DND-41 (cell line): ENCODE measurements at regions not wholly inside any gene's neighbourhood (a gene's known extent, or its start where the extent isn't known, plus 50 kb on each side); places are given as distances from the start of the nearest gene placed in this dataset.

Source experiments
- ATAC-seq: fragments of 200-7000 bp; cut with Tn5 transposase; 3 replicates; pipeline ENCODE4 v1.9.1; 2021; ENCODE audit warnings: low read depth; ENCODE audit not compliant: insufficient read depth
- DNase-seq: peaks from one replicate; pipeline ENCODE4 v3.0.0-alpha.2; 2020
- H2AFZ ChIP-seq: 2 replicates; pipeline ENCODE4 v1.6.0; 2012; ENCODE audit warnings: low read depth, low read length
- H3K27ac ChIP-seq: 2 replicates; pipeline ENCODE4 v1.5.1; 2012; ENCODE audit warnings: low read length, inconsistent platforms
- H3K27me3 ChIP-seq: fragments of 200-600 bp; sonication (generic); 2 replicates; pipeline ENCODE4 v1.6.0; 2012; ENCODE audit warnings: low read length, mild to moderate bottlenecking, inconsistent platforms; ENCODE audit not compliant: insufficient read depth, poor library complexity
- H3K36me3 ChIP-seq: 2 replicates; pipeline ENCODE4 v1.5.1; 2012; ENCODE audit warnings: low read length, inconsistent platforms; ENCODE audit not compliant: insufficient read depth
- H3K4me1 ChIP-seq: 2 replicates; pipeline ENCODE4 v1.5.1; 2012; ENCODE audit warnings: mild to moderate bottlenecking, low read length; ENCODE audit not compliant: insufficient read depth
- H3K4me2 ChIP-seq: 2 replicates; pipeline ENCODE4 v1.6.0; 2012; ENCODE audit warnings: mild to moderate bottlenecking, moderate library complexity, low read length, inconsistent platforms; ENCODE audit not compliant: insufficient read depth
- H3K4me3 ChIP-seq, 2 experiments: fragments of 200-600 bp in 1 of 2; shearing (Covaris generic) in 1 of 2; 2 replicates each; pipeline ENCODE4 v1.5.1; 2012 to 2016; ENCODE audit warnings: inconsistent platforms in 2 of 2, low read length in 2 of 2, mild to moderate bottlenecking in 2 of 2, low read depth in 1 of 2, moderate library complexity in 1 of 2
- H3K79me2 ChIP-seq: 2 replicates; pipeline ENCODE4 v1.6.0; 2012; ENCODE audit warnings: low read length, inconsistent platforms; ENCODE audit not compliant: insufficient read depth
- H3K9ac ChIP-seq: 2 replicates; pipeline ENCODE4 v1.6.0; 2012; ENCODE audit warnings: low read depth, mild to moderate bottlenecking, inconsistent platforms, low read length, moderate library complexity
- H3K9me3 ChIP-seq: 2 replicates; pipeline ENCODE4 v1.5.1; 2012; ENCODE audit warnings: low read length, moderate library complexity, mild to moderate bottlenecking, inconsistent platforms; ENCODE audit not compliant: insufficient read depth, severe bottlenecking
- H4K20me1 ChIP-seq: 2 replicates; pipeline ENCODE4 v1.6.0; 2012; ENCODE audit warnings: low read length; ENCODE audit not compliant: insufficient read depth
- EZH2 ChIP-seq: IDR thresholded peaks from 3 replicates; pipeline ENCODE4 v1.6.1; 2012; ENCODE audit warnings: borderline replicate concordance, low read depth, mild to moderate bottlenecking, moderate library complexity, low read length, inconsistent platforms; ENCODE audit not compliant: severe bottlenecking
- TF ChIP-seq, protein P1 (sequence below): IDR thresholded peaks from 2 replicates; pipeline ENCODE4 v1.5.1; 2012; ENCODE audit warnings: borderline replicate concordance, low read length, moderate library complexity, mild to moderate bottlenecking; ENCODE audit not compliant: poor library complexity, severe bottlenecking; ENCODE audit errors: extremely low read depth

DNA sequence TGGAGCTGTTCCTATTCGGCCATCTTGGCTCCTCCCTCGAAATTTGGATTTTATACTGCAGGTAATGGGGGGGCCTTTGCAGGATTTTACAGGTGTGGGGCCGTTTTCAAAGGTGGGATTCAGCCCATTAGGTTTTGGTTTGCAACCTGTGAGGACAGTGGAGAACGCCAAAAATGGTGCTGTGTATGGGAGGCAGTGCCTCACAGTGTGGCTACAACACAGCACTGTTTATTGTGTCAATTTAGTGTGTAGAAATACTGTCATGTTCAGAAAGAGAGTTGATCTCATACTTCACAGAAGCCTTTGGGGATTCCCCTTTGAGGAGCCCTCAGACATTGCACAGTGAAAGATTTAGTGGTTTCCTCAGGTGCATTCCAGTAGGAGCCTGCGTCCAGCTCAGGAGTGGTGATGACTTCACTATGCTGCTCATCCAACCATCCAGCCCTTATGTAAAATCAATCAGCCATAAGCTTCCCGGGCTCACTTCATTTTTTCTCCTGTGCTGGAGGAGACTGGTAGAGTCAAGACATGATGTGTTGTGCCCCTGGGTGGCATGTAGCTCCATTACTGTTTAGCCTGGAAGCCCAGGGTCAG, 92.7 kb upstream of the PRMT8 start:
- Histone ChIP-seq H3K27ac (no peak overlapping the region), H3K4me3 (no peak overlapping the region), H3K79me2 (no peaks in the 10 kb centered on the region), H3K9ac (no peak overlapping the region), H3K4me1 (no peaks in the 10 kb centered on the region), H3K4me2 (no peak overlapping the region), H3K36me3 (no peaks in the 10 kb centered on the region), H2AFZ (no peak overlapping the region), H4K20me1 (no peaks in the 10 kb centered on the region), H3K27me3 (no peaks in the 10 kb centered on the region), H3K9me3 (no peaks in the 10 kb centered on the region)
- no peak for TF ChIP-seq EZH2
- TF ChIP-seq, protein P1, sequence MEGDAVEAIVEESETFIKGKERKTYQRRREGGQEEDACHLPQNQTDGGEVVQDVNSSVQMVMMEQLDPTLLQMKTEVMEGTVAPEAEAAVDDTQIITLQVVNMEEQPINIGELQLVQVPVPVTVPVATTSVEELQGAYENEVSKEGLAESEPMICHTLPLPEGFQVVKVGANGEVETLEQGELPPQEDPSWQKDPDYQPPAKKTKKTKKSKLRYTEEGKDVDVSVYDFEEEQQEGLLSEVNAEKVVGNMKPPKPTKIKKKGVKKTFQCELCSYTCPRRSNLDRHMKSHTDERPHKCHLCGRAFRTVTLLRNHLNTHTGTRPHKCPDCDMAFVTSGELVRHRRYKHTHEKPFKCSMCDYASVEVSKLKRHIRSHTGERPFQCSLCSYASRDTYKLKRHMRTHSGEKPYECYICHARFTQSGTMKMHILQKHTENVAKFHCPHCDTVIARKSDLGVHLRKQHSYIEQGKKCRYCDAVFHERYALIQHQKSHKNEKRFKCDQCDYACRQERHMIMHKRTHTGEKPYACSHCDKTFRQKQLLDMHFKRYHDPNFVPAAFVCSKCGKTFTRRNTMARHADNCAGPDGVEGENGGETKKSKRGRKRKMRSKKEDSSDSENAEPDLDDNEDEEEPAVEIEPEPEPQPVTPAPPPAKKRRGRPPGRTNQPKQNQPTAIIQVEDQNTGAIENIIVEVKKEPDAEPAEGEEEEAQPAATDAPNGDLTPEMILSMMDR: no peak
- ATAC-seq (no peak), DNase-seq (no peak)

DNA sequence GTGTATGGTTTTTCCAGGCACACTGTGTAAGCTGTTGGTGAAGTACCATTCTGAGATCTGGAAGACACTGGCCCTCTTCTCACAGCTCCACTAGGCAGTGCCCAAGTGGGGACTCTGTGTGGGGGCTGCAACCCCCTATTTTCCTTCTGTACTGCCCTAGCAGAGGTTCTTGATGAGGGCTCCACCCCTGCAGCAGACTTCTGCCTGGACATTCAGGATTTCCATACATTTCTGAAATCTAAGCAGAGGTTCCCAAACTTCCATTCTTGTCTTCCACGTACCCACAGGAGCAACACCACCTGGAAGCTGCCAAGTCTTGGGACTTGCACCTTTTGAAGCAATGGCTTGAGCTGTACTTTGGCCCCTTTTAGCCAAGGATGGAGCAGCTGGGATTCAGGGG, 85.2 kb upstream of the PRMT8 start:
- Histone ChIP-seq H3K27me3 (no peaks in the 10 kb centered on the region), H3K27ac (no peak overlapping the region)

DNA sequence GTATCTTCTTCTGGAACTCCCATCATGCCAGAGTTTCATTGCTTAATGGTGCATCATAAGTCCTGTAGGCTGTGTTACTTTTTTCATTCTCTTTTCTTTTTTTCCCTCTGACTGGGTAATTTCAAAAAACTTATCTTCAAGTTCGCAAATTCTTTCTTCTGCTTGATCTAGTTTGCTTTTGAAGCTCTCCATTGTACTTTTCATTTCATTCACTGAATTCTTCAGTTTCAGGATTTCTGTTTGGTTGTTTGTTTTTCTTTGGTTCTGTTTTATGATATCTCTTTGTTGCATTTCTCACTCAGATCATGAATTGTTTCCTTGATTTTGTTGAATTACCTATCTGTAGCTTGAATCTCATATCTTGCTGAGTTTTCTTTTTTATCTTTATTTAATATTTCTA, 83.3 kb upstream of the PRMT8 start:
- H3K27ac ChIP-seq: no peak overlapping the region

More for the DNA sequence above, 85.2 kb upstream of the PRMT8 start:
- no peak for ATAC-seq
- Histone ChIP-seq H3K9me3 (peaks cover 33% of the 10 kb centered on the region), H3K36me3 (no peaks in the 10 kb centered on the region), H3K4me1 (no peaks in the 10 kb centered on the region), H2AFZ (no peak overlapping the region), H3K4me2 (no peak overlapping the region), H3K79me2 (no peaks in the 10 kb centered on the region), H4K20me1 (no peaks in the 10 kb centered on the region), H3K4me3 (no peak overlapping the region), H3K9ac (no peak overlapping the region)
- no peak for DNase-seq
- TF ChIP-seq, protein P1: no peak
- no peak for TF ChIP-seq EZH2

More for the DNA sequence above, 83.3 kb upstream of the PRMT8 start:
- Histone ChIP-seq H3K4me2 (no peak overlapping the region), H3K4me1 (no peaks in the 10 kb centered on the region), H3K9ac (no peak overlapping the region), H3K79me2 (no peaks in the 10 kb centered on the region), H3K27me3 (no peaks in the 10 kb centered on the region), H4K20me1 (no peaks in the 10 kb centered on the region), H3K36me3 (no peaks in the 10 kb centered on the region), H2AFZ (no peak overlapping the region), H3K4me3 (no peak overlapping the region), H3K9me3 (peaks cover 33% of the 10 kb centered on the region)
- no peak for TF ChIP-seq EZH2
- TF ChIP-seq, protein P1: no peak
- no peak for ATAC-seq
- DNase-seq: no peak
